Neural cell (in vitro differentiated cells): ENCODE measurements at regions not wholly inside any gene's neighbourhood (a gene's known extent, or its start where the extent isn't known, plus 50 kb on each side); places are given as distances from the start of the nearest gene placed in this dataset.
A peak's percentile ranks its signal among the peaks of the same experiment; 100 is the strongest.

Experiments used
- H2AFZ ChIP-seq: fragments of 200-600, 300-800 bp; sonication (generic), shearing (Covaris generic); 2 replicates; pipeline ENCODE4 v1.6.0; 2014; ENCODE audit warnings: low read depth, mild to moderate bottlenecking, antibody characterized with exemption, low read length, moderate library complexity
- H3F3A ChIP-seq: fragments of 200-600 bp; shearing (Covaris generic); 2 replicates; pipeline ENCODE4 v1.6.1; 2016; ENCODE audit warnings: mild to moderate bottlenecking, moderate library complexity, mixed read lengths, antibody characterized with exemption, low read length; ENCODE audit not compliant: insufficient read depth, poor library complexity, severe bottlenecking
- H3K27ac ChIP-seq: fragments of 200-600, 300-800 bp; sonication (generic), shearing (Covaris generic); 2 replicates; pipeline ENCODE4 v1.5.1; 2014; ENCODE audit warnings: mild to moderate bottlenecking, low read length, moderate library complexity
- H3K27me3 ChIP-seq: fragments of 300-800, 200-600 bp; sonication (generic), shearing (Covaris generic); 2 replicates; pipeline ENCODE4 v1.6.0; 2014; ENCODE audit warnings: mild to moderate bottlenecking, low read depth, low read length, moderate library complexity; ENCODE audit not compliant: insufficient read depth
- H3K36me3 ChIP-seq: fragments of 300-800, 200-600 bp; sonication (generic), shearing (Covaris generic); 2 replicates; pipeline ENCODE4 v1.5.1; 2014; ENCODE audit warnings: mild to moderate bottlenecking, antibody characterized with exemption, low read length, moderate library complexity; ENCODE audit not compliant: insufficient read depth
- H3K4me2 ChIP-seq: fragments of 300-800, 200-600 bp; sonication (generic), shearing (Covaris generic); 2 replicates; pipeline ENCODE4 v1.6.0; 2014; ENCODE audit warnings: mild to moderate bottlenecking, low read length
- H3K4me3 ChIP-seq: fragments of 300-800, 200-600 bp; sonication (generic), shearing (Covaris generic); 2 replicates; pipeline ENCODE4 v1.5.1; 2014; ENCODE audit warnings: mild to moderate bottlenecking, low read length, moderate library complexity
- H3K79me2 ChIP-seq: fragments of 200-600 bp; shearing (Covaris generic); replicated peaks from 2 replicates; pipeline ENCODE4 v1.6.0; 2014; ENCODE audit warnings: mild to moderate bottlenecking, low read length, moderate library complexity; ENCODE audit not compliant: insufficient read depth
- H3K9ac ChIP-seq: fragments of 300-800, 200-600 bp; sonication (generic), shearing (Covaris generic); 2 replicates; pipeline ENCODE4 v1.6.1; 2016; ENCODE audit warnings: mild to moderate bottlenecking, low read length, mixed read lengths
- H3K9me2 ChIP-seq: fragments of 200-600 bp; shearing (Covaris generic); 2 replicates; pipeline ENCODE4 v1.6.1; 2016; ENCODE audit warnings: mild to moderate bottlenecking, low read length, mixed read lengths; ENCODE audit not compliant: insufficient read depth
- H3K9me3 ChIP-seq: fragments of 200-600, 300-800 bp; sonication (generic), shearing (Covaris generic); 2 replicates; pipeline ENCODE4 v1.6.1; 2016; ENCODE audit warnings: mild to moderate bottlenecking, mixed run types, low read length, moderate library complexity, mixed read lengths
- H4K20me1 ChIP-seq: fragments of 200-600 bp; shearing (Covaris generic); 2 replicates; pipeline ENCODE4 v1.6.1; 2016; ENCODE audit warnings: mild to moderate bottlenecking, mixed run types; ENCODE audit not compliant: insufficient read depth
- EP300 ChIP-seq: fragments of 450-650 bp; conservative IDR thresholded peaks from 2 replicates; pipeline ENCODE4 v1.6.1; 2014; ENCODE audit warnings: antibody characterized with exemption, mild to moderate bottlenecking, moderate library complexity; ENCODE audit not compliant: poor library complexity, severe bottlenecking
- EZH2 ChIP-seq: fragments of 200-600, 300-800 bp; shearing (Covaris generic), sonication (generic); IDR thresholded peaks from 2 replicates; pipeline ENCODE4 v1.6.1; 2014; ENCODE audit warnings: antibody characterized with exemption, low read length, borderline replicate concordance, mild to moderate bottlenecking; ENCODE audit not compliant: insufficient read depth, poor library complexity, severe bottlenecking
- POLR2AphosphoS5 ChIP-seq: IDR thresholded peaks from 2 replicates; pipeline ENCODE4 v1.6.1; 2012
- RAD21 ChIP-seq: fragments of 450-650 bp; conservative IDR thresholded peaks from 2 replicates; pipeline ENCODE4 v1.6.1; 2014; ENCODE audit warnings: antibody characterized with exemption, mild to moderate bottlenecking, moderate library complexity
- REST ChIP-seq: IDR thresholded peaks from 2 replicates; pipeline ENCODE4 v1.6.1; 2012; ENCODE audit warnings: borderline replicate concordance
- SMC3 ChIP-seq: fragments of 450-650 bp; conservative IDR thresholded peaks from 2 replicates; pipeline ENCODE4 v1.6.1; 2014; ENCODE audit warnings: antibody characterized with exemption, mild to moderate bottlenecking, moderate library complexity; ENCODE audit not compliant: poor library complexity
- TAF1 ChIP-seq: IDR thresholded peaks from 2 replicates; pipeline ENCODE4 v1.6.1; 2012; ENCODE audit warnings: low read depth

GRCh38 chr15:45784656-45785055 is 149.8 kb downstream of the SQOR start:
- TF ChIP-seq SMC3: no peak
- no peak for TF ChIP-seq REST
- TF ChIP-seq RAD21: no peak
- no peak for TF ChIP-seq TAF1
- TF ChIP-seq POLR2AphosphoS5: no peak
- no peak for TF ChIP-seq EZH2
- no peaks in the 10 kb centered on the region for H3F3A ChIP-seq
- H3K9me3 ChIP-seq: no peaks in the 10 kb centered on the region
- H3K4me3 ChIP-seq: no peak overlapping the region
- H3K27ac ChIP-seq: peak overlapping the region; percentile 84
- no peak overlapping the region for H2AFZ ChIP-seq
- H3K27me3 ChIP-seq: no peaks in the 10 kb centered on the region
- no peak overlapping the region for H3K4me2 ChIP-seq
- H3K9ac ChIP-seq: peak overlapping the region; percentile 38
- no peaks in the 10 kb centered on the region for H3K79me2 ChIP-seq
- H3K36me3 ChIP-seq: no peaks in the 10 kb centered on the region
- H3K9me2 ChIP-seq: no peaks in the 10 kb centered on the region
- no peaks in the 10 kb centered on the region for H4K20me1 ChIP-seq

GRCh38 chr15:45785897-45786296 is 151.1 kb downstream of the SQOR start:
- Histone ChIP-seq H3K27me3 (no peaks in the 10 kb centered on the region), H3K27ac (peak overlapping the region; percentile 84)

More at GRCh38 chr15:45785897-45786296, 151.1 kb downstream of the SQOR start:
- no peak overlapping the region for H3K4me2 ChIP-seq
- TF ChIP-seq EP300 (peak; percentile 81), RAD21 (no peak), REST (peak; percentile 97), POLR2AphosphoS5 (peak; percentile 36), EZH2 (no peak)
- H2AFZ ChIP-seq: no peak overlapping the region
- no peaks in the 10 kb centered on the region for H3F3A ChIP-seq
- no peak overlapping the region for H3K4me3 ChIP-seq
- no peaks in the 10 kb centered on the region for H4K20me1 ChIP-seq
- H3K9ac ChIP-seq: peak overlapping the region; percentile 7
- H3K36me3 ChIP-seq: no peaks in the 10 kb centered on the region
- H3K79me2 ChIP-seq: no peaks in the 10 kb centered on the region
- no peaks in the 10 kb centered on the region for H3K9me2 ChIP-seq
- H3K9me3 ChIP-seq: no peaks in the 10 kb centered on the region
